ENCODE measurements at regions not wholly inside any gene's neighbourhood (a gene's known extent, or its start where the extent isn't known, plus 50 kb on each side); places are given as distances from the start of the nearest gene placed in this dataset.

GRCh38 chr2:15729709-15730544, 138.3 kb downstream of the DDX1 start:
- H3K27ac ChIP-seq = peak overlapping the region in 2 of 3 donors; percentile 10 to 49
- peaks cover 21 to 34% of the 10 kb centered on the region in 2 donors for H3K4me1 ChIP-seq
- H3K9me3 ChIP-seq = no peaks in the 10 kb centered on the region
- H3K4me3 ChIP-seq (replicated peaks in 1 of 3) = no peak overlapping the region
- intact Hi-C loops (cut with DNase I) = no loop called here
- TF ChIP-seq POLR2A (IDR thresholded peaks at IDR 0.05) = no peak
- TF ChIP-seq, protein P1, sequence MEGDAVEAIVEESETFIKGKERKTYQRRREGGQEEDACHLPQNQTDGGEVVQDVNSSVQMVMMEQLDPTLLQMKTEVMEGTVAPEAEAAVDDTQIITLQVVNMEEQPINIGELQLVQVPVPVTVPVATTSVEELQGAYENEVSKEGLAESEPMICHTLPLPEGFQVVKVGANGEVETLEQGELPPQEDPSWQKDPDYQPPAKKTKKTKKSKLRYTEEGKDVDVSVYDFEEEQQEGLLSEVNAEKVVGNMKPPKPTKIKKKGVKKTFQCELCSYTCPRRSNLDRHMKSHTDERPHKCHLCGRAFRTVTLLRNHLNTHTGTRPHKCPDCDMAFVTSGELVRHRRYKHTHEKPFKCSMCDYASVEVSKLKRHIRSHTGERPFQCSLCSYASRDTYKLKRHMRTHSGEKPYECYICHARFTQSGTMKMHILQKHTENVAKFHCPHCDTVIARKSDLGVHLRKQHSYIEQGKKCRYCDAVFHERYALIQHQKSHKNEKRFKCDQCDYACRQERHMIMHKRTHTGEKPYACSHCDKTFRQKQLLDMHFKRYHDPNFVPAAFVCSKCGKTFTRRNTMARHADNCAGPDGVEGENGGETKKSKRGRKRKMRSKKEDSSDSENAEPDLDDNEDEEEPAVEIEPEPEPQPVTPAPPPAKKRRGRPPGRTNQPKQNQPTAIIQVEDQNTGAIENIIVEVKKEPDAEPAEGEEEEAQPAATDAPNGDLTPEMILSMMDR (IDR thresholded peaks at IDR 0.05) = no peak
- 81 to 82% methylated on average over 10 of the region's 10 CpGs for whole genome bisulfite sequencing, 2 donors
- no peak for DNase-seq
- no peaks in the 10 kb centered on the region for H3K27me3 ChIP-seq
- no peaks in the 10 kb centered on the region for H3K36me3 ChIP-seq

DNA sequence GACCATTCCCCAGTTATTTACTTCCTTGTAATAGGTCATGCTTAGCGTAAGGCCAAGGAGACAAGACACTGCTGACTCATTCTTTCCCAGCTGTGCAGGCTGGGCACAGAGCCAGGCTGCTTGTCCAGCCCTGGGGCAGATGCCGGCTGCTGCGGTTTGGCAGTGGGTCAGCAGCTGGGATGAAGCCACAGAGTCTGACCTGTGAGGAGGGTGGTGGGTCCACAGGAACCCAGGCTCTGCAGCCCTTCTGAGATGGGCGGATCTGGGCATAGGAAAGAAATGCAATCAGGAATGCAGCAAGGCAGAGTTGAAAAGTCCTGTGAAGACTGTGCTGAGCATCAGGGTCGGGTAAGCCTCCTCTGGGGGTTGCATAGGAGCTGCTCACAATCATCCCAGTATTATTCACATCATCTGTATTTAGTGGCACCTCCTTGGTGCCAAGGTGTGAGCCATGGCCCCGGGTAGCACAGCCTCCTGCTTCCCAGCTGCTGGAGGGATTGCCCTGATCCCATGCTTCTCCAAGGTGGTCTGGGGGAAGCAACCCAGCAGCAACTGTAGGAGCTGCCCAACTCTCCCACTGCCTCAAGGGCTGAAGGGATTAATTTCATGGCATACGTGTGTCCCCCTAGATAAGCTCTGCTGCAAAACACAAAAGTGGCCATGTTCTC, 139.0 kb downstream of the DDX1 start:
- Histone ChIP-seq H3K36me3 (no peaks in the 10 kb centered on the region), H3K27me3 (no peaks in the 10 kb centered on the region), H3K9me3 (no peaks in the 10 kb centered on the region), H3K27ac (peak overlapping the region in 1 of 3 donors; percentile 49), H3K4me1 (peaks cover 22 to 38% of the 10 kb centered on the region in 2 donors), H3K4me3 (replicated peaks in 1 of 3) (no peak overlapping the region)
- no peak for TF ChIP-seq POLR2A (IDR thresholded peaks at IDR 0.05)
- TF ChIP-seq, protein P1 (IDR thresholded peaks at IDR 0.05) = no peak
- peak; percentile 92 to 98 for DNase-seq
- intact Hi-C loops (cut with DNase I) = no loop called here
- WGBS, 2 donors = 18 to 42% methylated on average over 6 of the region's 7 CpGs

DNA sequence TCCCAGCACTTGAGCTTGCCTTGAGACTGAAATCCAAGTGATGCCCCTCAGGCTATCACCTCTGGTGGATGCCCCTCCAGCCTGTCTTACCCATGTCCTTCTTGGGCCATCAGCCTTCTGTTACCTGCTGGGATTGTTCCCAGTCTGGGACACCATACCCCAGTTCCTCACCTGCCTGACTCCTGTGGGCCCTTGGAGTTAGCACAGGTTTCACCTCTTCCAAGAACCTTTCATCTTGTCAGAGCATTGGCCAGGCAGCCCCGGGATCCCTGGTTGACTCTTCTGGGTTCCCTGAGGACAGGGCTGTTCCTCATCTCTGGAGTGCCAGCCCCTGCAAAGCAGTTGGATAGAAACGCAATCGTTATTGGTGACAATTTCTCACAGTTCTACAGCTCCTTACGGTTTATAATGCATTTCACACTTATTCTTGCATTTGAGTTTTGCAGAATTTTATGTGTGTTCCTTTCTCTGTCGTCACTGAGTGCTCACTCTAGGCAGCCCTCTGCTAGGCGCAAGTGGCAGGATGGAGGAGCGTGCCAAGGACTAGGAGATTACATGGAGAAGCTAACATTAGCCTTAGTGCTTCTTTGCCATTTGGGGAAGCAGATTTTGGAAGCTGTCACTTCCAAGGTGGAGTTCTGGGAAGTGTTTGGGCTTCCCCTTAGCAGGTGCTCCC, 139.7 kb downstream of the DDX1 start:
- no peak for DNase-seq
- no peaks in the 10 kb centered on the region for H3K36me3 ChIP-seq
- no peak overlapping the region for H3K27ac ChIP-seq
- intact Hi-C loops (cut with DNase I) = no loop called here
- peaks cover 22 to 38% of the 10 kb centered on the region in 2 donors for H3K4me1 ChIP-seq
- no peaks in the 10 kb centered on the region for H3K27me3 ChIP-seq
- 83 to 87% methylated on average over 7 of the region's 7 CpGs for WGBS, 2 donors
- no peaks in the 10 kb centered on the region for H3K9me3 ChIP-seq
- H3K4me3 ChIP-seq (replicated peaks in 1 of 3) = no peak overlapping the region
- TF ChIP-seq, protein P1 (IDR thresholded peaks at IDR 0.05) = no peak
- TF ChIP-seq POLR2A (IDR thresholded peaks at IDR 0.05) = no peak

DNA sequence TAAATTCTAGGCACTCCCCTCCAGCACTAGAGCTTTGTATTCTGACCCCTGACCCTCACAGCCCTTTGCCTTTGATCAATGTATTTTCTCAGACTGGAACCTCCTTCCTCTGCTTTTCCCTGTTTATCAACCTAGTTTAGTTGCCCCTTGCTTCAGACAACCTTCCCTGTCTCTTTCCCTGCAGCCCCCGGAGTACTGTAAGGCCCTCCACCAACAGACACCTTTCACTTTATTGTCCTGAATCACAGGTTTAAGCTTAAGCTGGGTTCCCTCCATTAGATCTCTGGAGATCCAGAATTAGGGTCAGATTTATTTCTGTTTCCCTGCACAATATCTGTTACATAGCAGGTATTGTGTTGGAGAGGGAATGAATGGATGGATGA, 140.2 kb downstream of the DDX1 start:
- no peak overlapping the region for H3K27ac ChIP-seq
- H3K4me1 ChIP-seq = peaks cover 22 to 38% of the 10 kb centered on the region in 2 donors
- no peak for TF ChIP-seq POLR2A (IDR thresholded peaks at IDR 0.05)
- no peak overlapping the region for H3K4me3 ChIP-seq (replicated peaks in 1 of 3)
- no peaks in the 10 kb centered on the region for H3K36me3 ChIP-seq
- intact Hi-C loops (cut with DNase I) = no loop called here
- H3K27me3 ChIP-seq = no peaks in the 10 kb centered on the region
- H3K9me3 ChIP-seq = no peaks in the 10 kb centered on the region
- 98 to 100% methylated on average over 1 of the region's 1 CpG for WGBS, 2 donors
- no peak for DNase-seq

DNA sequence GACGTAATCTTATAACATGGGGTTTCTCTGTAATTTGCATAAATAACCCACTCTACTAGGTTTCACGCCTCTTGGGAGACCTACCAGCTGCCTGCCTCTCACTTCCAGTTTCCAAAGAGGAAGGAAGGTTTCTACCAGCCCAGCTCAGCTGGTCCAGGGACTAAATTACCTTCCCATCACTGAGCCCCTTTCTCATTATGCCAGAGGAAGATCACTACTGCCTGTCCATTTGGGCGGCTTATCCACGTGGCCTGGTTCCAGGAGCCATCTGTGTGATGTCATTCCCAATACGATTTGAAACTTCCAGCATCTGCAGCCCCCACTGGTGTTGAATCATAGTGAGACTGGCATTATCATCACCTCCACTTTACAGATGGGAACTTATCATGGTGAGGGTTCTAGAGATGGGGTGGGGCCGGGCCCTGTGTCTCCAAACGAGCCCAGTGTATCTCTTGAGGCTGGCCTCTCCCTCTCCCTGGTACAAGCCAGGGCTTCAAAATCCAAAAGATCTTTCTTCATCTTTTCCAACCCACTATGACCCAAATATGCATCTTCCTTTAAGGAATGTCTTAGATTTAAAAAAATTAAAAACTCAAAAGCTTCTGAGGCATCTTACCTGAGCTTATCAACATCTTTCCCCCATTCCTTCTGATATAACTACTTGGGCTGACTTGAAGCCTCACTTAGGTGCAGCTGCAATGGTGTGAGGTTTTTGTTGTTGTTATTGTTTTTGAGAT, 140.8 kb downstream of the DDX1 start:
- WGBS, 2 donors = 76 to 94% methylated on average over 7 of the region's 7 CpGs
- Histone ChIP-seq H3K36me3 (no peaks in the 10 kb centered on the region), H3K4me1 (peaks cover 22 to 38% of the 10 kb centered on the region in 2 donors), H3K9me3 (no peaks in the 10 kb centered on the region), H3K27ac (no peak overlapping the region), H3K4me3 (replicated peaks in 1 of 3) (no peak overlapping the region), H3K27me3 (no peaks in the 10 kb centered on the region)
- intact Hi-C loops (cut with DNase I) = no loop called here
- DNase-seq = no peak
- TF ChIP-seq POLR2A (IDR thresholded peaks at IDR 0.05) = no peak
- TF ChIP-seq, protein P1 (IDR thresholded peaks at IDR 0.05) = no peak

All from thyroid gland (tissue), 4 donors.